ENCODE measurements at regions not wholly inside any gene's neighbourhood (a gene's known extent, or its start where the extent isn't known, plus 50 kb on each side); places are given as distances from the start of the nearest gene placed in this dataset.
A peak's percentile ranks its signal among the peaks of the same experiment; 100 is the strongest.

DNA sequence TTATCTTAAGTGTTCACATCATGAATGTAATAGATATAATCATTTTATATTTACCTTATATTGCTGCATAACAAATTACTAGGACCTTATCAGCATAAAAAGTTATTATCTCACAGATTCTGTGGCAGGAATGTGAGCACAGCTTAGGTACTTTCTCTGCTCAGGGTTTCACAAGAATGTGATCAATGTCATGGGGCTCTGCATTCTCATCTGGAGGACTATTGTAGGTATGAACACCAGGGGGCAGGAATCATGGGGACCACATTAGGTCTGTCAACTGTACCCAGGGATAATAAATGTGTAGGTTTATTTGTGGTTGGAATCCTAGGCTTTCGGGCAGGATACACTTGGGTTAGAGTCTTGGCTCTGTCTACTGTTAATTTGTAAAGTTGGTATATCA is 519.2 kb downstream of the ARAP2 start:
- H3K4me1 ChIP-seq (ENCODE audit: control extremely low read depth in 1 of 4, control insufficient read depth in 4 of 4, insufficient read depth in 4 of 4, low read length in 3 of 4) = no peaks in the 10 kb centered on the region
- no peaks in the 10 kb centered on the region for H3K9me3 ChIP-seq (ENCODE audit: control extremely low read depth in 1 of 5, control insufficient read depth in 4 of 5, insufficient read depth in 2 of 5, low read depth in 1 of 5, low read length in 4 of 5)
- WGBS (ENCODE audit: insufficient coverage) = no CpG with 5 or more reads among the region's 1 CpG
- no peaks in the 10 kb centered on the region for H3K27me3 ChIP-seq (replicated peaks in 2 of 5; ENCODE audit: control insufficient read depth in 4 of 5, insufficient read depth in 5 of 5, low read length in 4 of 5)
- ChIA-PET POLR2A (no interaction called here), CTCF (interaction anchor here (0.9 to 2.8 kb wide), 3 partner anchors 145 to 208 kb away, joined by 3 to 15 read pairs (median 3); no protein-coding TSS in a partner anchor)
- DNase-seq = peak; percentile 11 to 35 (median 29)
- no peaks in the 10 kb centered on the region for H3K36me3 ChIP-seq (ENCODE audit: control insufficient read depth in 4 of 4, insufficient read depth in 4 of 4, low read length in 3 of 4)
- no peak overlapping the region for H3K27ac ChIP-seq (ENCODE audit: insufficient read depth in 1 of 2, low read depth in 1 of 2, low read length in 2 of 2, poor library complexity in 1 of 2, severe bottlenecking in 2 of 2)
- no peak overlapping the region for H3K4me3 ChIP-seq (ENCODE audit: control insufficient read depth in 1 of 7, extremely low read depth in 1 of 7, insufficient read depth in 4 of 7, low read depth in 2 of 7, low read length in 6 of 7)

DNA sequence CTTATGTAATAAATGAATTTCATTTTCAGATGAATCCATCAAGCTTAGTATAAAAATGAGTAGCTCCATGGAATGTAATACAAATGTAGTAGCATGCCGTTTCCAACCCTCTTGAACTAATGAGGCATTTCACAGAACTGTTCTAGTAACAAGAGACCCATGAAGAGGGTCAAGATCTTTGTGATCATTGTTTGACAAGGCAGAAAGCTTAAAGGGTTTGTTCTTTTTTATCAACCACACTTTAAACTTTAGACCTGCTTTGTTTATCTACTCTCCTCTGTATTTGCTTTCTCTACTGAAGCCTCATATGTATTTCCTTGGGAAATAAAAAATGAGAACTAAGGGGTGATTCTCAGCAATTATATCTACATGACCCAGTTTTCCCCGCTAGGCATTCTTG is 513.9 kb downstream of the ARAP2 start:
- Histone ChIP-seq H3K9me3 (ENCODE audit: control extremely low read depth in 1 of 5, control insufficient read depth in 4 of 5, insufficient read depth in 2 of 5, low read depth in 1 of 5, low read length in 4 of 5) (peaks cover 0 to 6% (median 0%) of the 10 kb centered on the region in 5 experiments), H3K4me3 (ENCODE audit: control insufficient read depth in 1 of 7, extremely low read depth in 1 of 7, insufficient read depth in 4 of 7, low read depth in 2 of 7, low read length in 6 of 7) (no peak overlapping the region), H3K27me3 (replicated peaks in 2 of 5; ENCODE audit: control insufficient read depth in 4 of 5, insufficient read depth in 5 of 5, low read length in 4 of 5) (no peaks in the 10 kb centered on the region), H3K4me1 (ENCODE audit: control extremely low read depth in 1 of 4, control insufficient read depth in 4 of 4, insufficient read depth in 4 of 4, low read length in 3 of 4) (peaks cover 0 to 7% (median 1%) of the 10 kb centered on the region in 4 experiments), H3K27ac (ENCODE audit: insufficient read depth in 1 of 2, low read depth in 1 of 2, low read length in 2 of 2, poor library complexity in 1 of 2, severe bottlenecking in 2 of 2) (no peak overlapping the region), H3K36me3 (ENCODE audit: control insufficient read depth in 4 of 4, insufficient read depth in 4 of 4, low read length in 3 of 4) (no peaks in the 10 kb centered on the region)
- POLR2A ChIA-PET = no interaction called here
- CTCF ChIA-PET = interaction anchor here (1.2 kb wide), 1 partner anchor 115 kb away, joined by 3 read pairs; no protein-coding TSS in a partner anchor
- no peak for DNase-seq
- WGBS (ENCODE audit: insufficient coverage) = 100% methylated on average over 1 of the region's 2 CpGs

DNA sequence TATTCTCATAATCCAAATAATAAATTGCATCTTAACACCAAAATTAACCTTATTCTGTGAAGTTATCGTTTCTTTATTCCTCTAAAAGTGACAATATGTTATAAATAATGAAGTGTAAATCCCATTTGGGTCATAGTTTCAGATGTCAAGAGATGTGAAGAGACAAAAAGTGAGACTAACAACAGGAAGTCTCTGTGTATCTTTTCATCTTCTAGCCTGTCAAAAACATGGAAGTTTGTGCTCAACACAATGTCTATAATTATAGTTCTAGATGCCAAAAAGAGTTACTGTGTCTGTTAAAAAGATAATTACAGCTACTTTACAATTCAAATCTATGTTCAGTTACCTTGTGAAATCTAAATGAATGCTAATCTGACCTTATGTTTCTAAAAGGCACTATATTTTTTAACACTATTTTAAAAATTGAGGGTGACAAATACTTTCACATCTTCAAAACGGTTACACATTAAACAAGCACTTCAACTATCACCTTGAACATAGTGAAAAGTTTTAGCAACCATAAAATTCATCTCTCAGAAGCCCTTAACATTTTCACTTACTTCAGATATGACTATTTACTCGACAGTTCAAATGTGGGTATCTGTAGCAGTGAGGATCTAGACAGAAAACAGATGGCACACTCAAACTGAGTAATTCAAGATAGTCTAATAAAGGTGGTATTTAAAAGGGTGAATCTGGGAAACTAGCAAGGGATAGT is 509.8 kb downstream of the ARAP2 start:
- 83% methylated on average over 1 of the region's 3 CpGs for WGBS (ENCODE audit: insufficient coverage)
- CTCF ChIA-PET = no interaction called here
- Histone ChIP-seq H3K27ac (ENCODE audit: insufficient read depth in 1 of 2, low read depth in 1 of 2, low read length in 2 of 2, poor library complexity in 1 of 2, severe bottlenecking in 2 of 2) (no peak overlapping the region), H3K36me3 (ENCODE audit: control insufficient read depth in 4 of 4, insufficient read depth in 4 of 4, low read length in 3 of 4) (no peaks in the 10 kb centered on the region), H3K9me3 (ENCODE audit: control extremely low read depth in 1 of 5, control insufficient read depth in 4 of 5, insufficient read depth in 2 of 5, low read depth in 1 of 5, low read length in 4 of 5) (peaks cover 0 to 7% (median 0%) of the 10 kb centered on the region in 5 experiments), H3K4me3 (ENCODE audit: control insufficient read depth in 1 of 7, extremely low read depth in 1 of 7, insufficient read depth in 4 of 7, low read depth in 2 of 7, low read length in 6 of 7) (no peak overlapping the region), H3K27me3 (replicated peaks in 2 of 5; ENCODE audit: control insufficient read depth in 4 of 5, insufficient read depth in 5 of 5, low read length in 4 of 5) (no peaks in the 10 kb centered on the region), H3K4me1 (ENCODE audit: control extremely low read depth in 1 of 4, control insufficient read depth in 4 of 4, insufficient read depth in 4 of 4, low read length in 3 of 4) (peaks cover 0 to 7% (median 1%) of the 10 kb centered on the region in 4 experiments)
- POLR2A ChIA-PET = interaction anchor here (0.7 kb wide), 1 partner anchor 174 kb away, joined by 3 read pairs; no protein-coding TSS in a partner anchor
- no peak for DNase-seq

DNA sequence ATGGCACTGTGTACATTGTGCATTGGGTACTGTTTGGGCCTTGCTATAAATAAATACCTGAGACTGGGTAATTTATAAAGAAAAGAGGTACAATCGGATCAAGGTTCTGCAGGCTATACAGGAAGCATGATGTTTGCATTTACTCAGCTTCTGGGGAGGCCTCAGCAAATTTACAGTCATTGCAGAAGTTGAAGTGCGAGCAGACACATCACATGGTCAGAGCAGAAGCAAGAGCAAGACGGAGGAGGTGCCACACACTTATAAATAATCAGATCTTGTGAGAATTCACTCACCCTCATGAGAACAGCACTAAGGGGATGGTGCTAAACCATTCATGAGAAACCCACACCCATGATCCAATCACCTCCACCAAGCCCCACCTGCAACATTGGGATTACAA is 505.0 kb downstream of the ARAP2 start:
- DNase-seq = no peak
- WGBS (ENCODE audit: insufficient coverage) = 57% methylated on average over 2 of the region's 3 CpGs
- no peak overlapping the region for H3K27ac ChIP-seq (ENCODE audit: insufficient read depth in 1 of 2, low read depth in 1 of 2, low read length in 2 of 2, poor library complexity in 1 of 2, severe bottlenecking in 2 of 2)
- H3K4me1 ChIP-seq (ENCODE audit: control extremely low read depth in 1 of 4, control insufficient read depth in 4 of 4, insufficient read depth in 4 of 4, low read length in 3 of 4) = no peaks in the 10 kb centered on the region
- no peak overlapping the region for H3K4me3 ChIP-seq (ENCODE audit: control insufficient read depth in 1 of 7, extremely low read depth in 1 of 7, insufficient read depth in 4 of 7, low read depth in 2 of 7, low read length in 6 of 7)
- ChIA-PET POLR2A (no interaction called here), CTCF (interaction anchor here (1.6 kb wide), 1 partner anchor 10 kb away, joined by 4 read pairs; no protein-coding TSS in a partner anchor)
- no peaks in the 10 kb centered on the region for H3K27me3 ChIP-seq (replicated peaks in 2 of 5; ENCODE audit: control insufficient read depth in 4 of 5, insufficient read depth in 5 of 5, low read length in 4 of 5)
- H3K9me3 ChIP-seq (ENCODE audit: control extremely low read depth in 1 of 5, control insufficient read depth in 4 of 5, insufficient read depth in 2 of 5, low read depth in 1 of 5, low read length in 4 of 5) = peaks cover 0 to 22% (median 2%) of the 10 kb centered on the region in 5 experiments
- H3K36me3 ChIP-seq (ENCODE audit: control insufficient read depth in 4 of 4, insufficient read depth in 4 of 4, low read length in 3 of 4) = no peaks in the 10 kb centered on the region

DNA sequence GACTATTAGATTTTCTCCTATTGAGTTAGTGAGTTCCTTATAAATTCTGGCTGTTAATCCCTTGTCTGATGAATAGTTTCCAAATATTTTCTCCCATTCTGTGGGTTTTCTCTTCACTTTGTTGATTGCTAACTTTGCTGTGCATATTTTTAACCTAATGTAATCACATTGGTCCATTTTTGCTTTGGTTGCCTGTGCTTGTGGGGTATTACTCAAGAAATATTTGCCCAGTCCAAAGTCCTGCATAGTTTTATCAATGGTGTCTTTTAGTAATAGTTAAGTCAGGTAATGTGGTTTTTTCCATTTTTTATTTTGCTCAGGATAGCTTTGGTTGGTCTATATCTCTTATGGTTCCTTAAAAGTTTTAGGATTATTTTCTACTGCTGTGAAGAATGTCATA is 490.3 kb downstream of the ARAP2 start:
- H3K36me3 ChIP-seq (ENCODE audit: control insufficient read depth in 4 of 4, insufficient read depth in 4 of 4, low read length in 3 of 4) = no peaks in the 10 kb centered on the region
- no peak for DNase-seq
- POLR2A ChIA-PET = no interaction called here

DNA sequence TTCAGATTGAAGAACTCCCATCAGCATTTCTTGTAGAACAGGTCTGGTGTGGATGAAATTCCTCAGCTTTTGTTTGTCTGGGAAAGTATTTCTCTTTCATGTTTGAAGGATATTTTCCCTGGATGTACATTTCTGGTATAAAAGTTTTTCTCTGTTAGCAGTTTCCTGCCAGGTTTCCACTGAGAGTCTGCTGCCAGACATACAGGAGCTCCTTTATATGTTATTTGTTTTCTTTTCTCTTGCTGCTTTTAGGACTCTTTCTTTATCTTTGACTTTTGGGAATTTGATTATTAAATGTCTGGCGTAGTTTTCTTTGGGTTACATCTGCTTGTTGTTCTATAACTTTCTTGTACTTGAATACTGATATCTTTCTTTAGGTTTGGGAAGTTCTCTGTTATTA is 486.5 kb downstream of the ARAP2 start:
- POLR2A ChIA-PET = no interaction called here

More for the DNA sequence above, 490.3 kb downstream of the ARAP2 start:
- no peaks in the 10 kb centered on the region for H3K27me3 ChIP-seq (replicated peaks in 2 of 5; ENCODE audit: control insufficient read depth in 4 of 5, insufficient read depth in 5 of 5, low read length in 4 of 5)
- no peak overlapping the region for H3K27ac ChIP-seq (ENCODE audit: insufficient read depth in 1 of 2, low read depth in 1 of 2, low read length in 2 of 2, poor library complexity in 1 of 2, severe bottlenecking in 2 of 2)
- H3K9me3 ChIP-seq (ENCODE audit: control extremely low read depth in 1 of 5, control insufficient read depth in 4 of 5, insufficient read depth in 2 of 5, low read depth in 1 of 5, low read length in 4 of 5) = peaks cover 0 to 9% (median 0%) of the 10 kb centered on the region in 5 experiments
- H3K4me1 ChIP-seq (ENCODE audit: control extremely low read depth in 1 of 4, control insufficient read depth in 4 of 4, insufficient read depth in 4 of 4, low read length in 3 of 4) = no peaks in the 10 kb centered on the region
- no peak overlapping the region for H3K4me3 ChIP-seq (ENCODE audit: control insufficient read depth in 1 of 7, extremely low read depth in 1 of 7, insufficient read depth in 4 of 7, low read depth in 2 of 7, low read length in 6 of 7)
- CTCF ChIA-PET = no interaction called here

DNA sequence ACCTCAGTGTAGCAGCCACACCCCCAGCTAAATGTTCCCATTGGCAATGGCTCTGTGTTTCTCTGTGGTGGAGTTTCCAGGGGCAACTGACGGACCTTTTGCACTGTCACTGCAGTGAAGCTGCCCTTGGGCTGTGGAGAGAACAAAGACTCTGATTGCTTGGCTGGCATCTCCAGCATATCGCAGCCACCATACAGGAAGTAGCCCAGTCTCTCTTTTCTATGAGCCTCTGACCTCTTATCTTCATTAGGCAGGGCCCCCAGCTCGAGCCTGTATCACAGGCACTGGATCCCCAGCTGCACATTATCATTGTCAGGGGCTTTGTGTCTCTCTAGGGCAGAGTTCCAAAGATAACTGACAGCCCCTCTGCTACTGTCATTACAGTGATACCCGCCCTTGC is 483.5 kb downstream of the ARAP2 start:
- 81% methylated on average over 4 of the region's 4 CpGs for WGBS (ENCODE audit: insufficient coverage)

More for the DNA sequence above, 486.5 kb downstream of the ARAP2 start:
- no peak overlapping the region for H3K4me3 ChIP-seq (ENCODE audit: control insufficient read depth in 1 of 7, extremely low read depth in 1 of 7, insufficient read depth in 4 of 7, low read depth in 2 of 7, low read length in 6 of 7)
- CTCF ChIA-PET = no interaction called here
- no peaks in the 10 kb centered on the region for H3K27me3 ChIP-seq (replicated peaks in 2 of 5; ENCODE audit: control insufficient read depth in 4 of 5, insufficient read depth in 5 of 5, low read length in 4 of 5)
- no peak overlapping the region for H3K27ac ChIP-seq (ENCODE audit: insufficient read depth in 1 of 2, low read depth in 1 of 2, low read length in 2 of 2, poor library complexity in 1 of 2, severe bottlenecking in 2 of 2)
- DNase-seq = no peak
- WGBS (ENCODE audit: insufficient coverage) = no CpG with 5 or more reads among the region's 1 CpG
- H3K36me3 ChIP-seq (ENCODE audit: control insufficient read depth in 4 of 4, insufficient read depth in 4 of 4, low read length in 3 of 4) = no peaks in the 10 kb centered on the region
- peaks cover 0 to 9% (median 0%) of the 10 kb centered on the region in 5 experiments for H3K9me3 ChIP-seq (ENCODE audit: control extremely low read depth in 1 of 5, control insufficient read depth in 4 of 5, insufficient read depth in 2 of 5, low read depth in 1 of 5, low read length in 4 of 5)
- no peaks in the 10 kb centered on the region for H3K4me1 ChIP-seq (ENCODE audit: control extremely low read depth in 1 of 4, control insufficient read depth in 4 of 4, insufficient read depth in 4 of 4, low read length in 3 of 4)

More for the DNA sequence above, 483.5 kb downstream of the ARAP2 start:
- ChIA-PET CTCF (no interaction called here), POLR2A (no interaction called here)
- no peaks in the 10 kb centered on the region for H3K27me3 ChIP-seq (replicated peaks in 2 of 5; ENCODE audit: control insufficient read depth in 4 of 5, insufficient read depth in 5 of 5, low read length in 4 of 5)
- H3K9me3 ChIP-seq (ENCODE audit: control extremely low read depth in 1 of 5, control insufficient read depth in 4 of 5, insufficient read depth in 2 of 5, low read depth in 1 of 5, low read length in 4 of 5) = peaks cover 0 to 9% (median 0%) of the 10 kb centered on the region in 5 experiments
- no peak overlapping the region for H3K27ac ChIP-seq (ENCODE audit: insufficient read depth in 1 of 2, low read depth in 1 of 2, low read length in 2 of 2, poor library complexity in 1 of 2, severe bottlenecking in 2 of 2)
- H3K36me3 ChIP-seq (ENCODE audit: control insufficient read depth in 4 of 4, insufficient read depth in 4 of 4, low read length in 3 of 4) = no peaks in the 10 kb centered on the region
- no peaks in the 10 kb centered on the region for H3K4me1 ChIP-seq (ENCODE audit: control extremely low read depth in 1 of 4, control insufficient read depth in 4 of 4, insufficient read depth in 4 of 4, low read length in 3 of 4)
- H3K4me3 ChIP-seq (ENCODE audit: control insufficient read depth in 1 of 7, extremely low read depth in 1 of 7, insufficient read depth in 4 of 7, low read depth in 2 of 7, low read length in 6 of 7) = no peak overlapping the region
- DNase-seq = peak; percentile 53 to 82 (median 56)

Measured in common myeloid progenitor, CD34-positive (primary cell).